ENCODE measurements at regions not wholly inside any gene's neighbourhood (a gene's known extent, or its start where the extent isn't known, plus 50 kb on each side); places are given as distances from the start of the nearest gene placed in this dataset.

DNA sequence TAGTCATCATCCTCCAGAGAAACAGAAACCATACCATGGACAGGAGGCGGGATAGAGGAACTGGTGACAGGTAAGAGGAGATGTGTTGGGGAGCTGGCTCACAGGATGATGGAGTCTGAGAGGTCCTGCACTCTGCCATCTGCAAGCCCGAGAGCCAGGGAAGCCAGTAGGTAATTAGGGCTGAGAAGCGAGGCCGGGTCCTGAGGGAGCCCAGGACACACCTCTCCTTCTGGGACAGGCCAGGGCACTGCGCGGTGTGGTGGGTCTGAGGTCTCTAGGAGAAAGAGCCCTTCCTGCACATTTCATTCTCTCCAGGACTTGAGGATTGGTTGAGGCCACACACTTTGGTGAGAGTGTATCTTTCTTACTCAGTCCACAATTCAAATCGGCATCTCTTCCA, 415.5 kb downstream of the GLRX3 start:
- no peaks in the 10 kb centered on the region for H3K36me3 ChIP-seq (ENCODE audit: control insufficient read depth, insufficient read depth, low read length)
- no peaks in the 10 kb centered on the region for H3K27me3 ChIP-seq (ENCODE audit: control insufficient read depth, insufficient read depth, low read length)
- no peak overlapping the region for H3K4me3 ChIP-seq (ENCODE audit: low read depth, low read length)
- no peak overlapping the region for H3K9ac ChIP-seq (ENCODE audit: low read depth, low read length)
- H3K4me1 ChIP-seq (ENCODE audit: control insufficient read depth, insufficient read depth, low read length), result no peaks in the 10 kb centered on the region
- H3K9me3 ChIP-seq (ENCODE audit: control insufficient read depth, insufficient read depth, low read length), result no peaks in the 10 kb centered on the region

- H3K4me3 ChIP-seq (ENCODE audit: low read depth, low read length), result no peak overlapping the region
- H3K9me3 ChIP-seq (ENCODE audit: control insufficient read depth, insufficient read depth, low read length), result no peaks in the 10 kb centered on the region
- no peaks in the 10 kb centered on the region for H3K4me1 ChIP-seq (ENCODE audit: control insufficient read depth, insufficient read depth, low read length)
- no peaks in the 10 kb centered on the region for H3K27me3 ChIP-seq (ENCODE audit: control insufficient read depth, insufficient read depth, low read length)
- no peaks in the 10 kb centered on the region for H3K36me3 ChIP-seq (ENCODE audit: control insufficient read depth, insufficient read depth, low read length)
- H3K9ac ChIP-seq (ENCODE audit: low read depth, low read length), result no peak overlapping the region
These were observed 417.6 kb downstream of the GLRX3 start for GRCh38 chr10:130553826-130554225.

- no peak overlapping the region for H3K4me3 ChIP-seq (ENCODE audit: low read depth, low read length)
- no peaks in the 10 kb centered on the region for H3K27me3 ChIP-seq (ENCODE audit: control insufficient read depth, insufficient read depth, low read length)
- no peaks in the 10 kb centered on the region for H3K9me3 ChIP-seq (ENCODE audit: control insufficient read depth, insufficient read depth, low read length)
- no peaks in the 10 kb centered on the region for H3K4me1 ChIP-seq (ENCODE audit: control insufficient read depth, insufficient read depth, low read length)
- H3K9ac ChIP-seq (ENCODE audit: low read depth, low read length), result no peak overlapping the region
- no peaks in the 10 kb centered on the region for H3K36me3 ChIP-seq (ENCODE audit: control insufficient read depth, insufficient read depth, low read length)
These were observed 418.7 kb downstream of the GLRX3 start for GRCh38 chr10:130554701-130555410.

DNA sequence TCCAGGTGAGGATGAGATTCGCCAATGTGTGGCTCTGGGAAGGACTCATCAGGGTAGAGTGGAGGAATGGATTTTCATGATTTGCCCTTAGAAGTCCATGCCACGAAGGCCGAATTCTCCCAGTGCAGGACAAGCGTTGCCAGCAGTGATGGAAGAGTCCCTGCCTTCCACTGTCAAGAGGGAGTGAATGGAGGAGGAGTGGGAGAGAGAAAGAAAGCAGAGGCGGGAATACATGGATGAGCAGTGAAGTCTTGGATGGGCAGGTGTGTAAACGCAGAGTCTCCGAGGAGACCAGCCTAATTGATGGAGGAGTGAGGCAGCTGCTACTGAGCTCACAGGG, 419.2 kb downstream of the GLRX3 start:
- no peaks in the 10 kb centered on the region for H3K4me1 ChIP-seq (ENCODE audit: control insufficient read depth, insufficient read depth, low read length)
- no peaks in the 10 kb centered on the region for H3K9me3 ChIP-seq (ENCODE audit: control insufficient read depth, insufficient read depth, low read length)
- H3K36me3 ChIP-seq (ENCODE audit: control insufficient read depth, insufficient read depth, low read length), result no peaks in the 10 kb centered on the region
- H3K27me3 ChIP-seq (ENCODE audit: control insufficient read depth, insufficient read depth, low read length), result no peaks in the 10 kb centered on the region
- H3K9ac ChIP-seq (ENCODE audit: low read depth, low read length), result no peak overlapping the region
- no peak overlapping the region for H3K4me3 ChIP-seq (ENCODE audit: low read depth, low read length)

- no peaks in the 10 kb centered on the region for H3K27me3 ChIP-seq (ENCODE audit: control insufficient read depth, insufficient read depth, low read length)
- no peaks in the 10 kb centered on the region for H3K4me1 ChIP-seq (ENCODE audit: control insufficient read depth, insufficient read depth, low read length)
- no peaks in the 10 kb centered on the region for H3K36me3 ChIP-seq (ENCODE audit: control insufficient read depth, insufficient read depth, low read length)
- no peaks in the 10 kb centered on the region for H3K9me3 ChIP-seq (ENCODE audit: control insufficient read depth, insufficient read depth, low read length)
- no peak overlapping the region for H3K4me3 ChIP-seq (ENCODE audit: low read depth, low read length)
- no peak overlapping the region for H3K9ac ChIP-seq (ENCODE audit: low read depth, low read length)
These were observed 421.1 kb downstream of the GLRX3 start for GRCh38 chr10:130557181-130557845.

DNA sequence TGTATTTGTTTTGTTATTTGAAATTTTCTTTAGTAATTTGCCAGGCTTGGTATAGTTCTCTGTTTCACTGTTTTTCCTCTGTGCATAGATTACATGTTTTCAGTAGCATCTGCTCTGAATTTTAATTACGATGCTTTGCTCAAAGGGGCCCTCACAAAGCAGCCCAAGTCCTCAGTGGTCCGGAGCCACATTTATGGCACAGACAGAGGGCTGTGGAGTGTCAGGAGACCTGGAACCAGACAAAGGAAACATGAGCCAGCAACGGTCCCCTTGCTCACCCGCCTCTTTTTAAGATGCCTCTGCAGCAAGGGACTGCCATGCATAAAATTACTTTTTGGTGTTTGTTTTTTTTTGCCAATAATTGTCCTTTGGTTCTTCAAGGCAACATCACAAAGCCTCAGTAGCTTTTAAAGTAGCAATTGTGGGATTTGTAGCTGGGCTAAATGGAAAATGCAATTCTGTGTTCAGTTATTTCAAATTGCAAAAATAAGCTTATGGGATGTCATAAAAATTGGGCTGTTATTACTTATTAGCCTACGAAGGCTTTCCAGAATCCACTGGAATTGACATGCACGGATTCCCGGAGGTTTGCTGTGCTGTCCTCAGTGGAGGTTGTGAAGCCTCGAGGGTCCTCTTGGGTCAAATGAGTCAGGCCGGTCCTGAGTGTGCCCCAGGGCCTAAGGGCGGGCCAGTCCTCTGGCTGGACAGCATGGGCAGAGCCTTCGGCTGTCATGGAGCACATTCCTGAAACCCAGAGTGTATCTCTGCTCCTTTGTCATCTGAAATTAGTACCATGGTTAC, 422.8 kb downstream of the GLRX3 start:
- Histone ChIP-seq H3K9me3 (ENCODE audit: control insufficient read depth, insufficient read depth, low read length) (no peaks in the 10 kb centered on the region), H3K4me1 (ENCODE audit: control insufficient read depth, insufficient read depth, low read length) (no peaks in the 10 kb centered on the region)

DNA sequence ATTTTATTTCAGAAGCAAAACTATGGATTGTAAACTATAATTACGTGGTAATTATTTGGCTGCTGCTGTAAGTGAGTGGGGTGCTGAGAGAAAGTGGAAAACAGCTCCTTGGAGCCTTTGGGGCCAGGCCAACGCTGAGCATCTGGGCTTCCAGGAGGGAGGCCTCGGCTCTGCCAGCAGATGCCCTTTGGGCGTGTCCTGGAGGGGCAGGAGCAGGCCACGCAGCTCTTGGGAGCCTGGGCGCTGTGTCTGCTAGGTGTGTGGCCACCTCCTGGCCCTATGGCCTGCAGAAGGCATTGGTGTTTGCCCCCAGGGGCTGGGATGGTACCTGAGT, 423.3 kb downstream of the GLRX3 start:
- no peaks in the 10 kb centered on the region for H3K9me3 ChIP-seq (ENCODE audit: control insufficient read depth, insufficient read depth, low read length)
- no peaks in the 10 kb centered on the region for H3K27me3 ChIP-seq (ENCODE audit: control insufficient read depth, insufficient read depth, low read length)
- no peak overlapping the region for H3K4me3 ChIP-seq (ENCODE audit: low read depth, low read length)
- no peaks in the 10 kb centered on the region for H3K4me1 ChIP-seq (ENCODE audit: control insufficient read depth, insufficient read depth, low read length)
- no peaks in the 10 kb centered on the region for H3K36me3 ChIP-seq (ENCODE audit: control insufficient read depth, insufficient read depth, low read length)
- H3K9ac ChIP-seq (ENCODE audit: low read depth, low read length), result no peak overlapping the region

More for the DNA sequence above, 422.8 kb downstream of the GLRX3 start:
- Histone ChIP-seq H3K9ac (ENCODE audit: low read depth, low read length) (no peak overlapping the region), H3K36me3 (ENCODE audit: control insufficient read depth, insufficient read depth, low read length) (no peaks in the 10 kb centered on the region), H3K27me3 (ENCODE audit: control insufficient read depth, insufficient read depth, low read length) (no peaks in the 10 kb centered on the region), H3K4me3 (ENCODE audit: low read depth, low read length) (no peak overlapping the region)

GRCh38 chr10:130560116-130560515, 423.9 kb downstream of the GLRX3 start:
- no peaks in the 10 kb centered on the region for H3K4me1 ChIP-seq (ENCODE audit: control insufficient read depth, insufficient read depth, low read length)
- no peaks in the 10 kb centered on the region for H3K9me3 ChIP-seq (ENCODE audit: control insufficient read depth, insufficient read depth, low read length)

GRCh38 chr10:130560573-130560972, 424.4 kb downstream of the GLRX3 start:
- H3K27me3 ChIP-seq (ENCODE audit: control insufficient read depth, insufficient read depth, low read length), result no peaks in the 10 kb centered on the region
- H3K4me1 ChIP-seq (ENCODE audit: control insufficient read depth, insufficient read depth, low read length), result no peaks in the 10 kb centered on the region
- H3K9me3 ChIP-seq (ENCODE audit: control insufficient read depth, insufficient read depth, low read length), result no peaks in the 10 kb centered on the region
- no peaks in the 10 kb centered on the region for H3K36me3 ChIP-seq (ENCODE audit: control insufficient read depth, insufficient read depth, low read length)
- H3K4me3 ChIP-seq (ENCODE audit: low read depth, low read length), result no peak overlapping the region
- H3K9ac ChIP-seq (ENCODE audit: low read depth, low read length), result no peak overlapping the region

More at GRCh38 chr10:130560116-130560515, 423.9 kb downstream of the GLRX3 start:
- H3K27me3 ChIP-seq (ENCODE audit: control insufficient read depth, insufficient read depth, low read length), result no peaks in the 10 kb centered on the region
- H3K36me3 ChIP-seq (ENCODE audit: control insufficient read depth, insufficient read depth, low read length), result no peaks in the 10 kb centered on the region
- no peak overlapping the region for H3K4me3 ChIP-seq (ENCODE audit: low read depth, low read length)
- H3K9ac ChIP-seq (ENCODE audit: low read depth, low read length), result no peak overlapping the region

DNA sequence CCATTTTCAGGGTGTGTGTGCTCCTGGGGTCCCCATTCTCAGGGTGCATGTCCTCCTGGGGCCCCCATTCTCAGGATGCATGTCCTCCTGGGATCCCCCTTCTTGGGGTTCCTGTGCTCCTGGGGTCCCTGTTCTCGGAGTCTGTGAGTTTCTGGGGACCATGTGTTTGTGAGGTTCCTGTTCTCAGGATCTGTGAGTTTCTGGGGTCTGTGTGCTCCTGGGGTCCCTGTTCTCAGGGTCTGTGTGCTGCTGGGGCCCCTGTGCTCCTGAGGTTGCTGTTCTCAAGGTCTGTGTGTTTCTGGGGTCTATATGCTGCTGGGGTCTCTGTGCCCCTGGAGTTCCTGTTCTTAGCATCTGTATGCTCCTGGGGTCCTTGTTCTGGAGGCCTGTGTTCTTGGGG, 425.5 kb downstream of the GLRX3 start:
- no peaks in the 10 kb centered on the region for H3K36me3 ChIP-seq (ENCODE audit: control insufficient read depth, insufficient read depth, low read length)

GRCh38 chr10:130567011-130567410, 430.8 kb downstream of the GLRX3 start:
- no peaks in the 10 kb centered on the region for H3K9me3 ChIP-seq (ENCODE audit: control insufficient read depth, insufficient read depth, low read length)
- no peak overlapping the region for H3K4me3 ChIP-seq (ENCODE audit: low read depth, low read length)
- H3K9ac ChIP-seq (ENCODE audit: low read depth, low read length), result no peak overlapping the region
- no peaks in the 10 kb centered on the region for H3K4me1 ChIP-seq (ENCODE audit: control insufficient read depth, insufficient read depth, low read length)
- H3K27me3 ChIP-seq (ENCODE audit: control insufficient read depth, insufficient read depth, low read length), result no peaks in the 10 kb centered on the region
- no peaks in the 10 kb centered on the region for H3K36me3 ChIP-seq (ENCODE audit: control insufficient read depth, insufficient read depth, low read length)

More for the DNA sequence above, 425.5 kb downstream of the GLRX3 start:
- H3K4me3 ChIP-seq (ENCODE audit: low read depth, low read length), result no peak overlapping the region
- H3K4me1 ChIP-seq (ENCODE audit: control insufficient read depth, insufficient read depth, low read length), result no peaks in the 10 kb centered on the region
- H3K9me3 ChIP-seq (ENCODE audit: control insufficient read depth, insufficient read depth, low read length), result no peaks in the 10 kb centered on the region
- H3K9ac ChIP-seq (ENCODE audit: low read depth, low read length), result no peak overlapping the region
- H3K27me3 ChIP-seq (ENCODE audit: control insufficient read depth, insufficient read depth, low read length), result no peaks in the 10 kb centered on the region

- no peaks in the 10 kb centered on the region for H3K36me3 ChIP-seq (ENCODE audit: control insufficient read depth, insufficient read depth, low read length)
- H3K9me3 ChIP-seq (ENCODE audit: control insufficient read depth, insufficient read depth, low read length), result no peaks in the 10 kb centered on the region
- no peak overlapping the region for H3K9ac ChIP-seq (ENCODE audit: low read depth, low read length)
- no peak overlapping the region for H3K4me3 ChIP-seq (ENCODE audit: low read depth, low read length)
- no peaks in the 10 kb centered on the region for H3K27me3 ChIP-seq (ENCODE audit: control insufficient read depth, insufficient read depth, low read length)
- H3K4me1 ChIP-seq (ENCODE audit: control insufficient read depth, insufficient read depth, low read length), result no peaks in the 10 kb centered on the region
These were observed 431.2 kb downstream of the GLRX3 start for GRCh38 chr10:130567436-130567835.
